Neutrophil (primary cell): ENCODE measurements at regions not wholly inside any gene's neighbourhood (a gene's known extent, or its start where the extent isn't known, plus 50 kb on each side); places are given as distances from the start of the nearest gene placed in this dataset.

ENCODE experiments used
- H3K27ac ChIP-seq: fragments of 200-600 bp; sonication (generic); 2 replicates; pipeline ENCODE4 v1.5.1; 2016; ENCODE audit warnings: mild to moderate bottlenecking, moderate library complexity
- H3K27me3 ChIP-seq: fragments of 200-600 bp; sonication (generic); 2 replicates; pipeline ENCODE4 v1.6.0; 2016; ENCODE audit warnings: mild to moderate bottlenecking
- H3K36me3 ChIP-seq: fragments of 200-600 bp; sonication (generic); 2 replicates; pipeline ENCODE4 v1.5.1; 2017
- H3K4me1 ChIP-seq, 2 experiments: fragments of 200-600 bp in 1 of 2; sonication (generic) in 1 of 2; 1 replicate in 1 of 2; 2 replicates in 1 of 2; pipeline versions ENCODE4 v1.5.1 to v1.6.1; 2013 to 2016; ENCODE audit warnings: low read depth in 1 of 2, low read length in 1 of 2, mild to moderate bottlenecking in 1 of 2, moderate library complexity in 1 of 2; ENCODE audit not compliant: control insufficient read depth in 1 of 2, insufficient read depth in 1 of 2
- H3K4me3 ChIP-seq, 2 experiments: fragments of 200-600 bp in 1 of 2; sonication (generic) in 1 of 2; 1 replicate in 1 of 2; 2 replicates in 1 of 2; pipeline ENCODE4 v1.5.1; 2013 to 2016; ENCODE audit warnings: low read depth in 1 of 2, low read length in 1 of 2, mild to moderate bottlenecking in 1 of 2, moderate library complexity in 1 of 2
- H3K9me3 ChIP-seq: fragments of 200-600 bp; sonication (generic); 2 replicates; pipeline ENCODE4 v1.5.1; 2016
- CTCF ChIP-seq: fragments of 200-600 bp; sonication (generic); IDR thresholded peaks from 2 replicates; pipeline ENCODE4 v1.5.1; 2016; ENCODE audit warnings: antibody characterized with exemption

GRCh38 chr4:184575306-184575705 lies 73.9 kb downstream of the CASP3 start:
- no peak for TF ChIP-seq CTCF
- H3K27me3 ChIP-seq: no peaks in the 10 kb centered on the region
- no peaks in the 10 kb centered on the region for H3K9me3 ChIP-seq
- no peaks in the 10 kb centered on the region for H3K36me3 ChIP-seq
- H3K27ac ChIP-seq: no peak overlapping the region
- no peaks in the 10 kb centered on the region for H3K4me1 ChIP-seq
- H3K4me3 ChIP-seq: no peak overlapping the region

GRCh38 chr4:184574861-184575260 lies 74.4 kb downstream of the CASP3 start:
- H3K9me3 ChIP-seq: no peaks in the 10 kb centered on the region
- TF ChIP-seq CTCF: no peak
- H3K4me1 ChIP-seq: no peaks in the 10 kb centered on the region
- no peak overlapping the region for H3K27ac ChIP-seq
- no peaks in the 10 kb centered on the region for H3K27me3 ChIP-seq
- H3K4me3 ChIP-seq: no peak overlapping the region
- H3K36me3 ChIP-seq: no peaks in the 10 kb centered on the region

GRCh38 chr4:184573701-184574100 lies 75.5 kb downstream of the CASP3 start:
- Histone ChIP-seq H3K36me3 (no peaks in the 10 kb centered on the region), H3K27ac (no peak overlapping the region), H3K4me1 (no peaks in the 10 kb centered on the region), H3K27me3 (no peaks in the 10 kb centered on the region), H3K4me3 (no peak overlapping the region), H3K9me3 (no peaks in the 10 kb centered on the region)
- TF ChIP-seq CTCF: no peak

GRCh38 chr4:184568770-184569169 lies 80.5 kb downstream of the CASP3 start:
- Histone ChIP-seq H3K9me3 (no peaks in the 10 kb centered on the region), H3K36me3 (no peaks in the 10 kb centered on the region), H3K4me3 (no peak overlapping the region), H3K27ac (no peak overlapping the region), H3K4me1 (no peaks in the 10 kb centered on the region), H3K27me3 (no peaks in the 10 kb centered on the region)
- no peak for TF ChIP-seq CTCF

GRCh38 chr4:184563621-184564020 lies 85.6 kb downstream of the CASP3 start:
- Histone ChIP-seq H3K27me3 (no peaks in the 10 kb centered on the region), H3K4me3 (no peak overlapping the region), H3K27ac (no peak overlapping the region), H3K9me3 (no peaks in the 10 kb centered on the region), H3K36me3 (no peaks in the 10 kb centered on the region), H3K4me1 (no peaks in the 10 kb centered on the region)
- no peak for TF ChIP-seq CTCF

- no peak for TF ChIP-seq CTCF
- no peaks in the 10 kb centered on the region for H3K36me3 ChIP-seq
- H3K27ac ChIP-seq: no peak overlapping the region
Observed at GRCh38 chr4:184558996-184559395, 84.6 kb upstream of the IRF2 start.

More at GRCh38 chr4:184558996-184559395, 84.6 kb upstream of the IRF2 start:
- Histone ChIP-seq H3K9me3 (no peaks in the 10 kb centered on the region), H3K4me3 (no peak overlapping the region), H3K4me1 (no peaks in the 10 kb centered on the region), H3K27me3 (no peaks in the 10 kb centered on the region)
